H1 (cell line): ENCODE measurements at regions not wholly inside any gene's neighbourhood (a gene's known extent, or its start where the extent isn't known, plus 50 kb on each side); places are given as distances from the start of the nearest gene placed in this dataset.

Source experiments
- CHD7 ChIP-seq: fragments of 300-600 bp; sonication (generic); IDR thresholded peaks from 2 replicates; pipeline ENCODE4 v1.7.1; 2012; ENCODE audit warnings: low read length, moderate library complexity, mild to moderate bottlenecking, inconsistent platforms; ENCODE audit not compliant: insufficient replicate concordance
- YY1 ChIP-seq: IDR thresholded peaks from 2 replicates; pipeline ENCODE4 v1.6.1; 2011; ENCODE audit warnings: low read depth, mild to moderate bottlenecking, low read length

DNA sequence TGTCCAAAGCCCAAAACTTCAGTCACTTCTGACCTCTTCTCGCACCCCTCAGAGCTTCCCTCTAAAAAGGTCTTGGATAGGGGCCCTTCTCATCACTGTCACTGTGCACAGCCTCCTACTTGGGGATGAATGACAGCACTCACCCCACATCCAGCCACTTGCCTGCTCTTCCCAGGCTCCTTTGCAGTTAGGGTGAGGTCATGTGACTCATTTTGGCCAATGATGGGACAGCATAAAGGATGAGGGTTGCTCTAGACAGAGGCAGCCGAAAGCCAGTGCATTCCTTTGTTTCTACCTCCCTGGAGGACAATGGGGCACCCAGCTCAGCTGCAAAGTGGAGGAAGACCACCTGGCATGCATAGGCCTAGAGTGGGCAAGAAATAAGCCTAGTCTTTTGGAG is 1413.3 kb downstream of the TBC1D22A start (continued):
- no peak for TF ChIP-seq CHD7
- TF ChIP-seq YY1, result no peak
- TF ChIP-seq, all 59 proteins: peak for 0
